Uterus (tissue), 3 donors: ENCODE measurements at regions not wholly inside any gene's neighbourhood (a gene's known extent, or its start where the extent isn't known, plus 50 kb on each side); places are given as distances from the start of the nearest gene placed in this dataset.

Experiments used
- DNase-seq, 2 donors: peaks; one replicate each; pipeline ENCODE4 v3.0.0-alpha.2; 2019 to 2020
- H3K27ac ChIP-seq, 2 donors: fragments of 200-600 bp; sonication (generic); 1 replicate in 1 of 2; 2 replicates in 1 of 2; pipeline ENCODE4 v1.5.1; 2016 to 2018
- H3K27me3 ChIP-seq, 2 donors: fragments of 200-600 bp; sonication (generic); one replicate each; pipeline ENCODE4 v1.5.1; 2018 to 2019; ENCODE audit warnings: control low read depth in 1 of 2
- H3K36me3 ChIP-seq, 2 donors: fragments of 200-600 bp; sonication (generic); one replicate each; pipeline ENCODE4 v1.5.1; 2019; ENCODE audit warnings: control low read depth in 1 of 2
- H3K4me1 ChIP-seq, 2 donors: fragments of 200-600 bp; sonication (generic); one replicate each; pipeline ENCODE4 v1.5.1; 2018 to 2019; ENCODE audit warnings: control low read depth in 1 of 2
- H3K4me3 ChIP-seq, 2 donors: fragments of 200-600 bp; sonication (generic); 1 replicate in 1 of 2; 2 replicates in 1 of 2; pipeline ENCODE4 v1.5.1; 2018 to 2019; ENCODE audit warnings: mild to moderate bottlenecking in 1 of 2
- H3K9me3 ChIP-seq, 2 donors: fragments of 200-600 bp; sonication (generic); one replicate each; pipeline ENCODE4 v1.5.1; 2019; ENCODE audit warnings: control low read depth in 1 of 2
- POLR2A ChIP-seq, 2 donors: fragments of 450-650 bp; IDR thresholded peaks; one replicate each; pipeline ENCODE4 v1.6.1; 2016; ENCODE audit warnings: antibody characterized with exemption in 2 of 2, mild to moderate bottlenecking in 1 of 2, moderate library complexity in 1 of 2
- intact Hi-C: fragments of 100-400 bp; cut with DNase I; formaldehyde crosslinking; loops from one replicate; pipeline ENCODE4 v1.15.1; 2023; ENCODE audit warnings: low total_unique reads
- TF ChIP-seq, protein P1 (sequence below), 4 experiments: fragments of 200-600 bp in 2 of 4; fragments of 450-650 bp in 2 of 4; sonication (generic) in 2 of 4; IDR thresholded peaks; one replicate each; pipeline ENCODE4 v1.5.1; 2016 to 2019; ENCODE audit warnings: antibody characterized with exemption in 4 of 4, mild to moderate bottlenecking in 2 of 4, moderate library complexity in 1 of 4
- donor health status: DM: yes; HTN: yes; CAD: no.

DNA sequence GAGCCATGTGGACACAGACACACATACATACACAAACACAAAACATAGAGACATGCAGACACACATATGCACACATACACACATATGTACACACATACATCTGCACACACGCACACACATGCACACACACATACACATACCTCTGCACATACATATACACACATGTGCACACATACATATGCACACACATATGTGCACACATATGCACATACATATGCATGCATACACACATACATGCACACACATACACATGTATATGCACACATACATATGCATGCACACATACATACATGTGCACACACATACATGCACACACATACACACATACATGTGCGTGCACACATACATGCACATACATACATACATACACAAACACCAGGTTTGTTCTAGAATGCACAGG, 236.3 kb upstream of the FOXK1 start:
- Histone ChIP-seq H3K36me3 (no peaks in the 10 kb centered on the region), H3K27ac (no peak overlapping the region), H3K27me3 (no peaks in the 10 kb centered on the region), H3K4me3 (no peak overlapping the region), H3K4me1 (no peaks in the 10 kb centered on the region), H3K9me3 (no peaks in the 10 kb centered on the region)
- intact Hi-C loops: no loop called here
- no peak for TF ChIP-seq POLR2A (IDR thresholded peaks at IDR 0.05)
- TF ChIP-seq, protein P1, sequence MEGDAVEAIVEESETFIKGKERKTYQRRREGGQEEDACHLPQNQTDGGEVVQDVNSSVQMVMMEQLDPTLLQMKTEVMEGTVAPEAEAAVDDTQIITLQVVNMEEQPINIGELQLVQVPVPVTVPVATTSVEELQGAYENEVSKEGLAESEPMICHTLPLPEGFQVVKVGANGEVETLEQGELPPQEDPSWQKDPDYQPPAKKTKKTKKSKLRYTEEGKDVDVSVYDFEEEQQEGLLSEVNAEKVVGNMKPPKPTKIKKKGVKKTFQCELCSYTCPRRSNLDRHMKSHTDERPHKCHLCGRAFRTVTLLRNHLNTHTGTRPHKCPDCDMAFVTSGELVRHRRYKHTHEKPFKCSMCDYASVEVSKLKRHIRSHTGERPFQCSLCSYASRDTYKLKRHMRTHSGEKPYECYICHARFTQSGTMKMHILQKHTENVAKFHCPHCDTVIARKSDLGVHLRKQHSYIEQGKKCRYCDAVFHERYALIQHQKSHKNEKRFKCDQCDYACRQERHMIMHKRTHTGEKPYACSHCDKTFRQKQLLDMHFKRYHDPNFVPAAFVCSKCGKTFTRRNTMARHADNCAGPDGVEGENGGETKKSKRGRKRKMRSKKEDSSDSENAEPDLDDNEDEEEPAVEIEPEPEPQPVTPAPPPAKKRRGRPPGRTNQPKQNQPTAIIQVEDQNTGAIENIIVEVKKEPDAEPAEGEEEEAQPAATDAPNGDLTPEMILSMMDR (IDR thresholded peaks at IDR 0.05): no peak
- no peak for DNase-seq

GRCh38 chr7:4449263-4449662, 232.8 kb upstream of the FOXK1 start:
- Histone ChIP-seq H3K4me1 (no peaks in the 10 kb centered on the region), H3K9me3 (no peaks in the 10 kb centered on the region), H3K4me3 (no peak overlapping the region), H3K36me3 (no peaks in the 10 kb centered on the region), H3K27me3 (no peaks in the 10 kb centered on the region), H3K27ac (no peak overlapping the region)
- intact Hi-C loops: no loop called here
- TF ChIP-seq, protein P1 (IDR thresholded peaks at IDR 0.05): no peak
- no peak for TF ChIP-seq POLR2A (IDR thresholded peaks at IDR 0.05)
- DNase-seq: no peak

DNA sequence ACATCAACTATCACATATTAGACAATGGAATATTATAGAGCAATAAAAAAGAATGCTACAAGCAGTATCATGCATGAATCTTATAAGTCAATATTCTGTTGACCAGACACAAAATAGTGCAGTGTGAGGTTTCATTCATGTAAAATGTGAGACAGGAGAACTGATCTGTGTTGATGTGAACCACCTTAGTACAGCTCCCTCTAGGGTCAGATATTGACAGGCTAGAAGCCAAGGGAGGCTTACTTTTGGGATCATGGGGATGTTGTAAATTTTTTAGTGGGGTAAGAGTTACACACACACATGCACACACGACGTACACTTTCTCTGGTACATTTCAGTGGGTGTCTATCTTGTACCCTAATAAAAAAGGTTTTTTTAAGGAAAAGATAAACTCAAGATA, 231.6 kb upstream of the FOXK1 start:
- Histone ChIP-seq H3K27ac (no peak overlapping the region), H3K4me1 (no peaks in the 10 kb centered on the region), H3K4me3 (no peak overlapping the region), H3K27me3 (no peaks in the 10 kb centered on the region), H3K36me3 (no peaks in the 10 kb centered on the region), H3K9me3 (no peaks in the 10 kb centered on the region)
- intact Hi-C loops: no loop called here
- no peak for DNase-seq
- TF ChIP-seq, protein P1 (IDR thresholded peaks at IDR 0.05): no peak
- TF ChIP-seq POLR2A (IDR thresholded peaks at IDR 0.05): no peak

DNA sequence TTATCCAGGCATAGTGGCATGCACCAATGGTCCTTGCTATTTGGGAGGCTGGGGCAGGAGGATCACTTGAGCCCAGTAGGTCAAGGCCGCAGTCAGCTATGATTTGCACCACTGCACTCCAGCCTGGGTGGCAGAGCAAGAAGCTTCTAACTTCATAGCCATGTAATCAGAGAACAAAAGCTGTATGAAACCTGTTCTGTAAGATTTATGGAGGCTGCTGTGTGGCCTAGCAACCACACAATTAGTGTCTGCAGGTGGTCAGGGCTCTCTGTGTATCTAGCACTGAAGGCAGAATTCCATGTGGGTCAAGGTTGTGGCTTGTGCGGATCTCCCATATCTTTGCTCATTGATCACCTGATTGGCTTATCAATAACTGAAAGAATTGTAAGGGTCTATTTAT, 221.5 kb upstream of the FOXK1 start:
- intact Hi-C loops: no loop called here
- no peaks in the 10 kb centered on the region for H3K9me3 ChIP-seq
- no peaks in the 10 kb centered on the region for H3K4me1 ChIP-seq
- no peak overlapping the region for H3K27ac ChIP-seq
- H3K36me3 ChIP-seq: no peaks in the 10 kb centered on the region
- no peak for DNase-seq
- H3K27me3 ChIP-seq: no peaks in the 10 kb centered on the region
- no peak overlapping the region for H3K4me3 ChIP-seq
- TF ChIP-seq, protein P1 (IDR thresholded peaks at IDR 0.05): no peak
- no peak for TF ChIP-seq POLR2A (IDR thresholded peaks at IDR 0.05)

DNA sequence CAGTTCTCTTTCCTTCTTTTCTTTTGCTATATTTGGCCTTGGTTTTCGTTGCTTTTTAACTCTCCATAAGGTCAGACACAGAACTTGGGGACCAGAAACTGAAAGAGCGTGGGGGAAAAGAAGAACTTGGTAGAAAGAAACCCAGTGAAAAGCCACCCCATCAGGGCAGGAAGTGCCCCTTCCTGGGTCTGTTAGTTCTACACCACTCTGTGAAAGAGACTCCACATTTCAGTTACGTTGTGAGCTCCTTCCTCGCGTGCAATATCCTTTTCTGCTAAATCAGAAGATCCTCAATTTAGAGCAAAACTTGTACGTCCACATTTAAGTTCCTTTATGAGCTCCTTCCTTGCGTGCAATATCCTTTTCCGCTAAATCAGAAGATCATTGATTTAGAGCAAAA, 220.6 kb upstream of the FOXK1 start:
- H3K27ac ChIP-seq: no peak overlapping the region
- DNase-seq: no peak
- H3K4me1 ChIP-seq: no peaks in the 10 kb centered on the region
- H3K9me3 ChIP-seq: no peaks in the 10 kb centered on the region
- TF ChIP-seq POLR2A (IDR thresholded peaks at IDR 0.05): no peak
- TF ChIP-seq, protein P1 (IDR thresholded peaks at IDR 0.05): no peak
- no peak overlapping the region for H3K4me3 ChIP-seq
- intact Hi-C loops: no loop called here
- no peaks in the 10 kb centered on the region for H3K27me3 ChIP-seq
- H3K36me3 ChIP-seq: no peaks in the 10 kb centered on the region
